ENCODE measurements at regions not wholly inside any gene's neighbourhood (a gene's known extent, or its start where the extent isn't known, plus 50 kb on each side); places are given as distances from the start of the nearest gene placed in this dataset.
A peak's percentile ranks its signal among the peaks of the same experiment; 100 is the strongest.

GRCh38 chrX:151476604-151477303, 79.7 kb downstream of the VMA21 start:
- no peak for DNase-seq

GRCh38 chrX:151478058-151478457, 81.1 kb downstream of the VMA21 start:
- DNase-seq, result no peak

GRCh38 chrX:151488677-151489076, 74.8 kb upstream of the PASD1 start:
- DNase-seq, result peak; percentile 74

GRCh38 chrX:151505796-151506195, 57.7 kb upstream of the PASD1 start:
- DNase-seq, result peak; percentile 69

- DNase-seq, result peak; percentile 1
Observed at GRCh38 chrX:151510203-151510602, 53.3 kb upstream of the PASD1 start.

- no peak for DNase-seq
Observed at GRCh38 chrX:151513472-151513871, 50.0 kb upstream of the PASD1 start.

Measured in OCI-M1 (cell line).